Tibial artery (tissue), 4 donors: ENCODE measurements at regions not wholly inside any gene's neighbourhood (a gene's known extent, or its start where the extent isn't known, plus 50 kb on each side); places are given as distances from the start of the nearest gene placed in this dataset.

Experiments used
- DNase-seq, 2 donors: peaks; one replicate each; pipeline ENCODE4 v3.0.0-alpha.2; 2019
- H3K27ac ChIP-seq, 2 donors: fragments of 200-600 bp; sonication (generic) in 1 of 2; 1 replicate in 1 of 2; 2 replicates in 1 of 2; pipeline ENCODE4 v1.5.1; 2018 to 2019; ENCODE audit warnings: mild to moderate bottlenecking in 1 of 2
- H3K27me3 ChIP-seq, 2 donors: fragments of 200-600 bp; sonication (generic) in 1 of 2; one replicate each; pipeline versions ENCODE4 v1.5.1 to v1.6.0; 2016 to 2019
- H3K36me3 ChIP-seq, 3 donors: fragments of 200-600 bp; sonication (generic) in 2 of 3; one replicate each; pipeline ENCODE4 v1.5.1; 2016 to 2019; ENCODE audit warnings: mild to moderate bottlenecking in 2 of 3
- H3K4me1 ChIP-seq, 4 donors: fragments of 200-600 bp; sonication (generic) in 2 of 4; 1 replicate in 3 of 4; 2 replicates in 1 of 4; pipeline ENCODE4 v1.5.1; 2016 to 2019
- H3K4me3 ChIP-seq, 2 donors: fragments of 200-600 bp; sonication (generic) in 1 of 2; 1 replicate in 1 of 2; 2 replicates in 1 of 2; pipeline ENCODE4 v1.5.1; 2018 to 2019; ENCODE audit warnings: mild to moderate bottlenecking in 2 of 2
- H3K9me3 ChIP-seq, 3 donors: fragments of 200-600 bp; sonication (generic) in 1 of 3; one replicate each; pipeline ENCODE4 v1.5.1; 2016 to 2019
- intact Hi-C: fragments of 100-400 bp; cut with DNase I; formaldehyde crosslinking; loops from one replicate; pipeline ENCODE4 v1.15.0; 2023; ENCODE audit warnings: low total_unique reads
- TF ChIP-seq, protein P1 (sequence below), 2 experiments: fragments of 200-600 bp in 1 of 2; fragments of 450-650 bp in 1 of 2; IDR thresholded peaks; one replicate each; pipeline ENCODE4 v1.5.1; 2017 to 2019; ENCODE audit warnings: antibody characterized with exemption in 2 of 2, mild to moderate bottlenecking in 1 of 2, moderate library complexity in 1 of 2

DNA sequence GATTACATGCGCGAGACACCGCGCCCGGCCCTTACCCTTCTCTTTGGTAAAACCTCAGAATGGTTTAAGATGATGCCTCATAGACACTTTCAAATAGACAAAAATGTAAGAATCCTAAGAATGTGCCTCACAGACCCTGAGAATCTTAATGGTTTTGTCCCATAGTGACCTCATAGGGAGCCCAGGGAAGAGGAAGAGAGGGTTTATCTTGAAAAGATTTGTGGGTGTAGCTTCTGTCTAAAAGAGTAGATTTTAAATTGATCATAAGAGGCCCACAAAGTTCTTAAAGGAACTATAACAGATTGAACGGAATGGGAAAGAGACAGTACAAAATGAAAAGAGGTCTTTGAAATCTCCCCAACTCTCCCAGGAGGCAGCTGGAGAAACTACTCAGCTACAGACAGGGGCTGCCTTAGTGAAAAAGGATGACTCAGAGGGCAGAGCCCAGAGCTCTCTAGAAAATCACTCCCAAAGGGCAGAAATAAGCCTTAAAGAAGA, 220.6 kb downstream of the ADRA2A start:
- TF ChIP-seq, protein P1, sequence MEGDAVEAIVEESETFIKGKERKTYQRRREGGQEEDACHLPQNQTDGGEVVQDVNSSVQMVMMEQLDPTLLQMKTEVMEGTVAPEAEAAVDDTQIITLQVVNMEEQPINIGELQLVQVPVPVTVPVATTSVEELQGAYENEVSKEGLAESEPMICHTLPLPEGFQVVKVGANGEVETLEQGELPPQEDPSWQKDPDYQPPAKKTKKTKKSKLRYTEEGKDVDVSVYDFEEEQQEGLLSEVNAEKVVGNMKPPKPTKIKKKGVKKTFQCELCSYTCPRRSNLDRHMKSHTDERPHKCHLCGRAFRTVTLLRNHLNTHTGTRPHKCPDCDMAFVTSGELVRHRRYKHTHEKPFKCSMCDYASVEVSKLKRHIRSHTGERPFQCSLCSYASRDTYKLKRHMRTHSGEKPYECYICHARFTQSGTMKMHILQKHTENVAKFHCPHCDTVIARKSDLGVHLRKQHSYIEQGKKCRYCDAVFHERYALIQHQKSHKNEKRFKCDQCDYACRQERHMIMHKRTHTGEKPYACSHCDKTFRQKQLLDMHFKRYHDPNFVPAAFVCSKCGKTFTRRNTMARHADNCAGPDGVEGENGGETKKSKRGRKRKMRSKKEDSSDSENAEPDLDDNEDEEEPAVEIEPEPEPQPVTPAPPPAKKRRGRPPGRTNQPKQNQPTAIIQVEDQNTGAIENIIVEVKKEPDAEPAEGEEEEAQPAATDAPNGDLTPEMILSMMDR (IDR thresholded peaks at IDR 0.05) = no peak
- no peaks in the 10 kb centered on the region for H3K36me3 ChIP-seq
- intact Hi-C loops = no loop called here
- no peak overlapping the region for H3K4me3 ChIP-seq
- DNase-seq = no peak
- no peaks in the 10 kb centered on the region for H3K27me3 ChIP-seq
- no peaks in the 10 kb centered on the region for H3K9me3 ChIP-seq
- no peaks in the 10 kb centered on the region for H3K4me1 ChIP-seq
- H3K27ac ChIP-seq = no peak overlapping the region

DNA sequence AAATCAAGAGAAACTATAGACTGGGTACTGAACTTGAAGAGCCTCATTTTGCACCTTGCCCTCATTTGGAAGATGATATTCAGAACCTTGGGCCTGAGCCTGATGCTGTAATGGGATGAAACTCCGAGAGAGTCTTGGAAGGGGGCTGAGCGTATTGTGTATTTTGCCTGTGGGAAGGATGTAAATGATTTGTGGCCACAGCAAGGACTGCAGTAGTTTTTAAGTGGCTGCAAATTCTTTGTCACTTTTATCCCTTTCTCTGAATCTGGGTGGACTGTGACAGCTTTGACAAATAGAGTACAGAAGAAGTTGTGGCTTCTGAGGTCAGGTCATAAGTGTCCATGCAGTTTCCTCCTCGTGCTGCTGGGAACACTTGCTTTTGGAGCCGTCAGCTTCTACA, 221.2 kb downstream of the ADRA2A start:
- Histone ChIP-seq H3K9me3 (no peaks in the 10 kb centered on the region), H3K36me3 (no peaks in the 10 kb centered on the region), H3K27me3 (no peaks in the 10 kb centered on the region), H3K4me3 (no peak overlapping the region), H3K27ac (no peak overlapping the region), H3K4me1 (no peaks in the 10 kb centered on the region)
- TF ChIP-seq, protein P1 (IDR thresholded peaks at IDR 0.05) = no peak
- DNase-seq = no peak
- intact Hi-C loops = no loop called here

DNA sequence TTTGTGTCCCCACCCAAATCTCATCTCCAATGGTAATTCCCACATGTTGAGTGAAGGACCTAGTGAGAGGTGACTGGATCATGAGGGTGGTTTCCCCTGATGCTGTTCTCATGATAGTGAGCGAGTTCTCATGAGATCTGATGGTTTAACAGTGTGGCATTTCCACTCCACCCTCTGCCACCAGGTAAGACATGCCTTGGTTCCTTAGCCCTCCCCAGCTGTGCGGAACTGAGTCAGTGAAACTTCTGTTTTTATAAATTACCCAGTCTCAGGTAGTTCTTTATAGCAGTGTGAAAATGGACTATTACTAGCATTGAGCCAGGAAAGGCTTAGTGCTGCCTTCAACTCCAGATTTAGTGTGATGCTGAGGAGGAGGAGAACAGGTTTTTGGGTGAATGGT, 222.2 kb downstream of the ADRA2A start:
- DNase-seq = no peak
- Histone ChIP-seq H3K27ac (no peak overlapping the region), H3K4me1 (no peaks in the 10 kb centered on the region), H3K27me3 (no peaks in the 10 kb centered on the region), H3K9me3 (no peaks in the 10 kb centered on the region), H3K36me3 (no peaks in the 10 kb centered on the region), H3K4me3 (no peak overlapping the region)
- intact Hi-C loops = no loop called here
- TF ChIP-seq, protein P1 (IDR thresholded peaks at IDR 0.05) = no peak

DNA sequence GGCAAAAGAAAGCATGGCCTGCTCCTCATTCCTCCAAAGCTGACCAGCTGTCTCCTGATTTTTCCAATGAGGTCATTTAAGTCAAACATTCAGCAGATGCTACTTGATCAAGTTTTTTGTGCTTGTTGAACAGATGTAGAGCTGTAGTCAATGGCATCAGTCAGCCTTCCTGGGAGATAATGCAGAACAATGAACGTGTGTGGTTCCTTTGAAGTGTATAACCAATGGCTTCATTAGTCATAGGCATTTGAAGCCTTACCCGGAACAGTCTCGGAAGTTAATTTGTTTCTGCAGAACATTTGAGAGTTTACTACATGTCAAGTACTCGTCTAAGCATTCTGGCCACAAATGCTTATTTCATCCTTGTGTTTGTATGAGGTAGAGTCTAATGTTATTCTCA, 227.1 kb downstream of the ADRA2A start:
- intact Hi-C loops = no loop called here
- Histone ChIP-seq H3K27me3 (no peaks in the 10 kb centered on the region), H3K9me3 (no peaks in the 10 kb centered on the region), H3K27ac (no peak overlapping the region), H3K4me3 (no peak overlapping the region), H3K36me3 (no peaks in the 10 kb centered on the region), H3K4me1 (no peaks in the 10 kb centered on the region)
- TF ChIP-seq, protein P1 (IDR thresholded peaks at IDR 0.05) = no peak
- DNase-seq = no peak

DNA sequence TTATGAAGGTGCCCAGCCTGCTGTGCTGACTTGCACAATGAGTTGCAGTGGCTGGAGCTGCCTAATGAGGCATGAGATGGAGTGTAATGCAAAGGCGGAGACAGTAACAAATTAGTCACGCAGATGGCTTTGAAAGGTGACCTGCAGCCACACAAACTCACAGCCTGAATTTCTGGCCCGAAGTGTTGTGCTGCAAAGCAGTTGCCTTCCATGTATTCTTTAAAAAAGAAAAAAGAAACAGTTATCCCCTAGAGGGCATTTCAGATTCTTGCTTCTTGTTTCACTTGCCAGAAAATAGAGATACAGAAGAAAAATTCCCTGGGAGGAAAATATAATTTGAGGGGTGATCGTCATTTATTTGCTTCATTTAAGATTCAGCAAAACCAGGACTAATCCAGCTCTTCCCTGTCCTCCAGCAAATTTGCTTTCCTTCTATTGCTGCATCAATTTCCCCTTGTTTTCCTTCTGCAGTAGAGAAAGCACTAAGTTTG, 239.9 kb downstream of the ADRA2A start:
- no peaks in the 10 kb centered on the region for H3K4me1 ChIP-seq

More for the DNA sequence above, 239.9 kb downstream of the ADRA2A start:
- intact Hi-C loops = no loop called here
- no peaks in the 10 kb centered on the region for H3K36me3 ChIP-seq
- no peaks in the 10 kb centered on the region for H3K27me3 ChIP-seq
- H3K27ac ChIP-seq = no peak overlapping the region
- no peak for DNase-seq
- peaks cover 0 to 9% (median 0%) of the 10 kb centered on the region in 3 donors for H3K9me3 ChIP-seq
- TF ChIP-seq, protein P1 (IDR thresholded peaks at IDR 0.05) = no peak
- no peak overlapping the region for H3K4me3 ChIP-seq
